Astrocyte of the cerebellum (primary cell): ENCODE measurements at regions not wholly inside any gene's neighbourhood (a gene's known extent, or its start where the extent isn't known, plus 50 kb on each side); places are given as distances from the start of the nearest gene placed in this dataset.

Source experiments
- DNase-seq: peaks from one replicate; pipeline ENCODE4 v3.0.0-alpha.2; 2011; ENCODE audit warnings: low read depth
- H3K4me3 ChIP-seq: 2 replicates; pipeline ENCODE4 v1.5.1; 2011; ENCODE audit warnings: mild to moderate bottlenecking, low read depth, low read length, moderate library complexity
- in situ Hi-C: cut with HindIII; loops from 2 replicates; pipeline ENCODE4 v1.10.0; 2017; ENCODE audit warnings: low sequenced_read_pairs
- TF ChIP-seq, protein P1 (sequence below): IDR thresholded peaks from 2 replicates; pipeline ENCODE4 v1.5.1; 2012; ENCODE audit warnings: low read length, low read depth, moderate library complexity, mild to moderate bottlenecking; ENCODE audit errors: missing control alignments

DNA sequence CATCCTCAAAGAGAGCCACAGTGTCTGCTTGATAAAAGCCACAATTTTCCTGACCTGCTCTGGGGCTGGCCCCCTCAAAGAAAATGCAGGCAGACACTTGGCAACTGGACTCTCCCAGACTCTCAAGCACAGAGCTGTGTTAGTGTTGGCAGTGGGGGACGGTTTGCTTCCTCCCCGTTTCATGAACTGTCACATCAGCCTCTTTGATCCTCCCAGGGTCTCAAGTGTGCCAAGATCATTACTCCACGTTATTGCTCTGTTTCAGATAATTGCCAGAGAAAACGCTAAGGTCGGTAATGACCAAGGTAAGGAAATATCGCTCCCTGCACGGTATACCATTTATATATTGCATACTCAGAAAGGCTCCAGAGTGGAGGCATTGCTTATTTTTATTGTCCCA is 138.8 kb downstream of the NTMT2 start:
- no peak overlapping the region for H3K4me3 ChIP-seq
- in situ Hi-C loops = no loop called here
- TF ChIP-seq, protein P1, sequence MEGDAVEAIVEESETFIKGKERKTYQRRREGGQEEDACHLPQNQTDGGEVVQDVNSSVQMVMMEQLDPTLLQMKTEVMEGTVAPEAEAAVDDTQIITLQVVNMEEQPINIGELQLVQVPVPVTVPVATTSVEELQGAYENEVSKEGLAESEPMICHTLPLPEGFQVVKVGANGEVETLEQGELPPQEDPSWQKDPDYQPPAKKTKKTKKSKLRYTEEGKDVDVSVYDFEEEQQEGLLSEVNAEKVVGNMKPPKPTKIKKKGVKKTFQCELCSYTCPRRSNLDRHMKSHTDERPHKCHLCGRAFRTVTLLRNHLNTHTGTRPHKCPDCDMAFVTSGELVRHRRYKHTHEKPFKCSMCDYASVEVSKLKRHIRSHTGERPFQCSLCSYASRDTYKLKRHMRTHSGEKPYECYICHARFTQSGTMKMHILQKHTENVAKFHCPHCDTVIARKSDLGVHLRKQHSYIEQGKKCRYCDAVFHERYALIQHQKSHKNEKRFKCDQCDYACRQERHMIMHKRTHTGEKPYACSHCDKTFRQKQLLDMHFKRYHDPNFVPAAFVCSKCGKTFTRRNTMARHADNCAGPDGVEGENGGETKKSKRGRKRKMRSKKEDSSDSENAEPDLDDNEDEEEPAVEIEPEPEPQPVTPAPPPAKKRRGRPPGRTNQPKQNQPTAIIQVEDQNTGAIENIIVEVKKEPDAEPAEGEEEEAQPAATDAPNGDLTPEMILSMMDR = no peak
- DNase-seq = no peak

DNA sequence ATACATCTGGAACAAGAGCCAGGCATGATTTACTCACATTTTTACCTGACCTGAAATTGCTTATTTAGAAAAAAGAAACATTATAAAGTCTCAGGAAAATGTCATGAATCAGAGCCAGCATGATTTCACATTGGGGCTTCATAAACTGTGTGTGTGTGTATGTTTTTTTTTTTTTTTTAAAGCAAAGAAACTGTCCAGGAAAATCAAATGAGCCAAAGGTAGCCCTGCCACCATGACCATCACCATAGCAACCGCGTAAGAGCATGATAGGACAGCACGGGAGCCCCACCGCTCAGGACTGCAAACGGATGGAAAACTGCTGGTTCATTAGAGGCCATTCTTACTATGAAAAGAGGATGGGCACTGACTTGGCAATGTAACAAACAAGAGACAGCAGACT is 139.2 kb downstream of the NTMT2 start:
- in situ Hi-C loops = no loop called here
- TF ChIP-seq, protein P1 = no peak
- no peak for DNase-seq
- no peak overlapping the region for H3K4me3 ChIP-seq

GRCh38 chr1:170288155-170288554 is 142.4 kb downstream of the NTMT2 start:
- DNase-seq = no peak
- TF ChIP-seq, protein P1 = no peak
- no peak overlapping the region for H3K4me3 ChIP-seq
- in situ Hi-C loops = no loop called here

GRCh38 chr1:170290276-170290675 is 144.5 kb downstream of the NTMT2 start:
- no peak overlapping the region for H3K4me3 ChIP-seq
- in situ Hi-C loops = no loop called here
- no peak for DNase-seq
- TF ChIP-seq, protein P1 = no peak

DNA sequence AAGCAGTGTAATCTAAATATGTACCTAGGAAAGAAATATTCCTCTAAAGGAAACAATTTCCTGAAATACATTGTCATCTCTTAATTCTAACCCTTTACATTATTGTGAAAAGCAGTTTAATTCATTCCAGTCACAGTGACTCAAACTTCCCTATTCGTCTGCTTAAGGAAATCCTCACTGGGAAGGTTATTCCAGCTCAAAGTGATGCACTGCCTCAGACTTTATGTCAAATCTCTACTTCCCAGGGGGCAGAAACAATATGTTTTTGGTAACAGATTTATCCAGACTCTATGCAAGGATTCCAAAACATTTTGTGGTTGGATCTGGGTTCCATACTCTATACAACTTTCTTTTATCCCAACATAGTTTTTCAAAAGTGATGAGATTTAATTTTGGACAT is 145.2 kb downstream of the NTMT2 start:
- H3K4me3 ChIP-seq = no peak overlapping the region
- no peak for DNase-seq
- in situ Hi-C loops = no loop called here
- TF ChIP-seq, protein P1 = no peak

GRCh38 chr1:170291516-170291915 is 145.8 kb downstream of the NTMT2 start:
- H3K4me3 ChIP-seq = no peak overlapping the region
- DNase-seq = no peak
- in situ Hi-C loops = no loop called here
- TF ChIP-seq, protein P1 = no peak

- TF ChIP-seq, protein P1 = no peak
- DNase-seq = no peak
- in situ Hi-C loops = no loop called here
- H3K4me3 ChIP-seq = no peak overlapping the region
Measured at GRCh38 chr1:170296211-170296610, 150.5 kb downstream of the NTMT2 start.
